H9 (cell line): ENCODE measurements at regions not wholly inside any gene's neighbourhood (a gene's known extent, or its start where the extent isn't known, plus 50 kb on each side); places are given as distances from the start of the nearest gene placed in this dataset.

Experiments used
- DNase-seq: peaks from one replicate; pipeline ENCODE4 v3.0.0-alpha.2; 2017
- H2AFZ ChIP-seq: one replicate; pipeline ENCODE4 v1.6.1; 2013; ENCODE audit warnings: mild to moderate bottlenecking, low read length, control low read depth, moderate library complexity
- H2AK5ac ChIP-seq: 2 replicates; pipeline ENCODE4 v1.6.1; 2013; ENCODE audit warnings: low read length, control low read depth, mixed read lengths; ENCODE audit not compliant: insufficient read length
- H2BK120ac ChIP-seq: one replicate; pipeline ENCODE4 v1.6.1; 2013; ENCODE audit warnings: low read depth, mild to moderate bottlenecking, low read length, control low read depth, inconsistent platforms; ENCODE audit not compliant: poor library complexity, severe bottlenecking
- H2BK12ac ChIP-seq: 2 replicates; pipeline ENCODE4 v1.6.1; 2013; ENCODE audit warnings: low read length, control low read depth, mixed read lengths, low read depth; ENCODE audit not compliant: insufficient read length
- H2BK15ac ChIP-seq: 2 replicates; pipeline ENCODE4 v1.6.1; 2013; ENCODE audit warnings: low read depth, low read length, control low read depth
- H2BK20ac ChIP-seq: one replicate; pipeline ENCODE4 v1.6.1; 2013; ENCODE audit warnings: low read depth, mild to moderate bottlenecking, low read length, control low read depth, inconsistent platforms; ENCODE audit not compliant: poor library complexity, severe bottlenecking
- H2BK5ac ChIP-seq: 2 replicates; pipeline ENCODE4 v1.6.1; 2013; ENCODE audit warnings: low read length, control low read depth, mixed read lengths; ENCODE audit not compliant: insufficient read length
- H3K14ac ChIP-seq: 2 replicates; pipeline ENCODE4 v1.6.1; 2013; ENCODE audit warnings: low read length, control low read depth; ENCODE audit not compliant: insufficient read depth
- H3K18ac ChIP-seq: 2 replicates; pipeline ENCODE4 v1.6.1; 2013; ENCODE audit warnings: low read depth, mild to moderate bottlenecking, mixed read lengths, low read length, control low read depth; ENCODE audit not compliant: insufficient read length
- H3K23ac ChIP-seq: 2 replicates; pipeline ENCODE4 v1.6.1; 2013; ENCODE audit warnings: low read length, control low read depth, mixed read lengths, low read depth; ENCODE audit not compliant: insufficient read length
- H3K23me2 ChIP-seq: 2 replicates; pipeline ENCODE4 v1.6.1; 2013; ENCODE audit warnings: low read depth, mild to moderate bottlenecking, mixed read lengths, low read length, control low read depth; ENCODE audit not compliant: insufficient read length, poor library complexity, severe bottlenecking
- H3K27ac ChIP-seq: 2 replicates; pipeline ENCODE4 v1.5.1; 2013; ENCODE audit warnings: low read length, control low read depth, mixed read lengths, low read depth; ENCODE audit not compliant: insufficient read length
- H3K27me3 ChIP-seq: 2 replicates; pipeline ENCODE4 v1.6.1; 2013; ENCODE audit warnings: low read length, control low read depth, inconsistent platforms; ENCODE audit not compliant: insufficient read depth
- H3K4ac ChIP-seq: 2 replicates; pipeline ENCODE4 v1.6.1; 2013; ENCODE audit warnings: low read depth, mild to moderate bottlenecking, control low read depth, inconsistent platforms, low read length, moderate library complexity
- H3K4me1 ChIP-seq: 2 replicates; pipeline ENCODE4 v1.6.1; 2013; ENCODE audit warnings: low read length, control low read depth, inconsistent platforms; ENCODE audit not compliant: insufficient read depth
- H3K4me2 ChIP-seq: 2 replicates; pipeline ENCODE4 v1.6.1; 2013; ENCODE audit warnings: low read length, control low read depth, mixed read lengths; ENCODE audit not compliant: insufficient read length, insufficient read depth
- H3K56ac ChIP-seq: 2 replicates; pipeline ENCODE4 v1.6.1; 2013; ENCODE audit warnings: low read depth, mild to moderate bottlenecking, mixed read lengths, low read length, control low read depth; ENCODE audit not compliant: insufficient read length
- H3K79me1 ChIP-seq: 2 replicates; pipeline ENCODE4 v1.6.1; 2013; ENCODE audit warnings: low read depth, mild to moderate bottlenecking, moderate library complexity, low read length, control low read depth, inconsistent platforms; ENCODE audit not compliant: insufficient read depth, poor library complexity, severe bottlenecking
- H3K79me2 ChIP-seq: 2 replicates; pipeline ENCODE4 v1.6.1; 2013; ENCODE audit warnings: low read length, control low read depth, inconsistent platforms; ENCODE audit not compliant: insufficient read depth
- H3K9ac ChIP-seq: 2 replicates; pipeline ENCODE4 v1.6.1; 2013; ENCODE audit warnings: low read length, control low read depth, mixed read lengths; ENCODE audit not compliant: insufficient read length; ENCODE audit errors: extremely low read depth
- H3K9me3 ChIP-seq: one replicate; pipeline ENCODE4 v1.6.1; 2013; ENCODE audit warnings: low read depth, low read length, inconsistent platforms; ENCODE audit not compliant: control insufficient read depth
- H3T11ph ChIP-seq: one replicate; pipeline ENCODE4 v1.6.1; 2013; ENCODE audit warnings: mild to moderate bottlenecking, low read length, control low read depth, inconsistent platforms
- H4K20me1 ChIP-seq: one replicate; pipeline ENCODE4 v1.6.1; 2013; ENCODE audit not compliant: control insufficient read depth, insufficient read length, insufficient read depth
- H4K5ac ChIP-seq: 2 replicates; pipeline ENCODE4 v1.6.1; 2013; ENCODE audit warnings: low read depth, mild to moderate bottlenecking, mixed read lengths, low read length, control low read depth; ENCODE audit not compliant: insufficient read length
- H4K8ac ChIP-seq: replicated peaks from 2 replicates; pipeline ENCODE4 v1.6.1; 2013; ENCODE audit warnings: low read length, control low read depth, mixed read lengths, low read depth; ENCODE audit not compliant: insufficient read length
- H4K91ac ChIP-seq: 2 replicates; pipeline ENCODE4 v1.6.1; 2013; ENCODE audit warnings: low read depth, mild to moderate bottlenecking, moderate library complexity, mixed read lengths, low read length, control low read depth; ENCODE audit not compliant: insufficient read length
- H3K27ac Mint-ChIP-seq, 3 experiments: 2 replicates in 2 of 3; 3 replicates in 1 of 3; pipeline ENCODE4 v1.8.0; 2020 to 2021; ENCODE audit warnings: mixed read lengths in 3 of 3, mild to moderate bottlenecking in 1 of 3, moderate library complexity in 1 of 3
- H3K27me3 Mint-ChIP-seq: 2 replicates; pipeline ENCODE4 v1.8.0; 2021; ENCODE audit warnings: low read depth, mild to moderate bottlenecking, moderate library complexity, mixed read lengths
- H3K36me3 Mint-ChIP-seq, 3 experiments: 2 replicates in 2 of 3; 3 replicates in 1 of 3; pipeline ENCODE4 v1.8.0; 2020 to 2021; ENCODE audit warnings: low read depth in 3 of 3, mixed read lengths in 3 of 3; ENCODE audit not compliant: insufficient read depth in 1 of 3
- H3K4me1 Mint-ChIP-seq, 2 experiments: 2 replicates each; pipeline ENCODE4 v1.8.0; 2020; ENCODE audit warnings: mixed read lengths in 2 of 2
- H3K4me3 Mint-ChIP-seq, 2 experiments: 2 replicates in 1 of 2; 3 replicates in 1 of 2; pipeline ENCODE4 v1.8.0; 2020 to 2021; ENCODE audit warnings: mild to moderate bottlenecking in 2 of 2, mixed read lengths in 2 of 2, moderate library complexity in 1 of 2
- H3K9me3 Mint-ChIP-seq, 2 experiments: 2 replicates in 1 of 2; 3 replicates in 1 of 2; pipeline ENCODE4 v1.8.0; 2020; ENCODE audit warnings: mild to moderate bottlenecking in 2 of 2, mixed read lengths in 2 of 2, moderate library complexity in 1 of 2
- CTCF ChIP-seq: fragments of 200-600 bp; sonication (generic); conservative IDR thresholded peaks from 3 replicates; pipeline ENCODE4 v1.8.0; 2021; ENCODE audit warnings: antibody characterized with exemption, mild to moderate bottlenecking
- WGBS: extraction: QIAGEN DNeasy Blood & Tissue Kit; methylation state at CpG from one replicate; pipeline ENCODE4 v1.1.7; 2013; ENCODE audit warnings: missing lambda C conversion rate, low lambda C conversion rate, mixed read lengths; ENCODE audit not compliant: insufficient read length; ENCODE audit errors: extremely low coverage; 5-methylcytosine and 5-hydroxymethylcytosine counted together

GRCh38 chr4:30283336-30283735, 436.8 kb upstream of the PCDH7 start:
- Histone ChIP-seq H3K18ac (no peak overlapping the region), H3K9ac (no peak overlapping the region)

More at GRCh38 chr4:30283336-30283735, 436.8 kb upstream of the PCDH7 start:
- H3K14ac ChIP-seq: no peak overlapping the region
- no peak for TF ChIP-seq CTCF
- no peaks in the 10 kb centered on the region for H4K20me1 ChIP-seq
- Mint-ChIP-seq H3K9me3 (peaks cover 0 to 3% of the 10 kb centered on the region in 2 experiments; a peak in 2 of 5 replicates), H3K36me3 (no peaks in the 10 kb centered on the region), H3K27me3 (no peaks in the 10 kb centered on the region), H3K4me1 (no peaks in the 10 kb centered on the region), H3K27ac (no peak overlapping the region), H3K4me3 (no peak overlapping the region)
- no peak overlapping the region for H2BK120ac ChIP-seq
- H4K5ac ChIP-seq: no peak overlapping the region
- no peaks in the 10 kb centered on the region for H3K79me1 ChIP-seq
- no peak overlapping the region for H3K4me2 ChIP-seq
- H3K9me3 ChIP-seq: no peaks in the 10 kb centered on the region
- no peaks in the 10 kb centered on the region for H3K79me2 ChIP-seq
- H3K4me1 ChIP-seq: no peaks in the 10 kb centered on the region
- no peak overlapping the region for H2BK20ac ChIP-seq
- H2BK12ac ChIP-seq: no peak overlapping the region
- H4K8ac ChIP-seq: no peak overlapping the region
- H2AFZ ChIP-seq: no peak overlapping the region
- no peak overlapping the region for H3K4ac ChIP-seq
- DNase-seq: no peak
- H2BK15ac ChIP-seq: no peak overlapping the region
- no peak overlapping the region for H3K56ac ChIP-seq
- H4K91ac ChIP-seq: no peak overlapping the region
- H3K27ac ChIP-seq: no peak overlapping the region
- no peak overlapping the region for H2BK5ac ChIP-seq
- no peaks in the 10 kb centered on the region for H3K23me2 ChIP-seq
- no peak overlapping the region for H3T11ph ChIP-seq
- no CpG with 5 or more reads among the region's 3 CpGs for WGBS
- H2AK5ac ChIP-seq: no peak overlapping the region
- no peaks in the 10 kb centered on the region for H3K27me3 ChIP-seq
- H3K23ac ChIP-seq: no peak overlapping the region
